Pons (tissue), 1 donor: ENCODE measurements at regions not wholly inside any gene's neighbourhood (a gene's known extent, or its start where the extent isn't known, plus 50 kb on each side); places are given as distances from the start of the nearest gene placed in this dataset.
A peak's percentile ranks its signal among the peaks of the same experiment; 100 is the strongest.
"Not testable (repeated sequence)": the region's sequence is repeated elsewhere in the genome, so short reads cannot be mapped to it uniquely, and the experiment has no call there.

Source experiments
- DNase-seq: peaks from one replicate; pipeline ENCODE4 v3.0.0-alpha.2; 2016; ENCODE audit warnings: low spot score

DNA sequence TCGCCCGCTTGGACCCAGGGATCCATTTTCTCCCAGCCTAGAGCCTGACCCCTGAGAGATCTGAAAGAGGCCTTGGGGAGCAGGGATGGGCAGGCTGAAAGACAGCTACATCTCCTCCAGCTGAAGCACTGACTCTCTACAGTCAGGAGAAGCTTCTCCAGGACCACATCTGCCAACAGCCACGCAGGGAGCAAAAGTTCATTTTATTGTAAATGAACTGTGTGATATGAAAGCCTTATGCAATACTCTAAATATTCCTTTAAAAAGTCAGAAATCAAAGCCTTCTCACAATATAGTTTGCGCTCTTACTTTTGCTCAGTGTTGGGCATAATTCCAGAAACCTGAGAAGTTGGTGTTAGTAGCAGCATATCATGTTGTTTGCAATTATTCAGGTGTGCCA, 428.9 kb upstream of the RAB6C start:
- DNase-seq = no peak

DNA sequence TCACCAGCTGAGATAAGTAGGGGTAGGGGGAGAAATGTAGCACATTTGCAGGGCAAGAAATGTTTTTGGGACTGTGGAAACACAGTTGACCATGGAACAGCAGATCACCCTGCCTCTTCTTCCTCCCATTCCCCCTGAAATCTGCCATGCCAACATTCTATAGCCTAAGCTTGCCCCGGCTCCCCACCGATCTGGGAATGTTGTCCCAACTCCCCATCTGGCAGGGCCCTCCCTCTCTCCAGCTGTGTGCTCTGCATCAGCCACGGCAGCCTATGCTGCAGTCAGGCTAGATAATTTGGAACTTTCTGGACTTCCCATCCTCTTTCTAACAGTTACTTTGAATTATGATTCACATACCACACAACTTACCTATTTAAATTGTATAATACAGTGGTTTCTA, 425.1 kb upstream of the RAB6C start:
- no peak for DNase-seq

- no peak for DNase-seq
Measured at GRCh38 chr2:129559101-129559500, 420.4 kb upstream of the RAB6C start.

GRCh38 chr2:129565551-129566109, 413.8 kb upstream of the RAB6C start:
- DNase-seq = peak; percentile 47

DNA sequence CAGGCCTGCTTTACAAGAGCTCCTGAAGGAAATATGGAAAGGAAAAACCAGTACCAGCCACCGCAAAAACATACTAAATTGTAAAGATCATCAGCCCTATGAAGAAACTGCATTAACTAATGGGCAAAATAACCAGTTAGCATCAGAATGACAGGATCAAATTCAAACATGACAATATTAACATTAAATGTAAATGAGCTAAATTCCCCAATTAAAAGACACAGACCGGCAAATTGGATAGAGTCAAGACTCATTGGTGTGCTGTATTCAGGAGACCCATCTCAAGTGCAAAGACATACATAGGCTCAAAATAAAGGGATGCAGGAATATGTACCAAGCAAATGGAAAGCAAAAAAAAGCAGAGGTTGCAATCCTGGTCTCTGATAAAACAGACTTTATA, 408.7 kb upstream of the RAB6C start:
- not testable (repeated sequence) for DNase-seq

DNA sequence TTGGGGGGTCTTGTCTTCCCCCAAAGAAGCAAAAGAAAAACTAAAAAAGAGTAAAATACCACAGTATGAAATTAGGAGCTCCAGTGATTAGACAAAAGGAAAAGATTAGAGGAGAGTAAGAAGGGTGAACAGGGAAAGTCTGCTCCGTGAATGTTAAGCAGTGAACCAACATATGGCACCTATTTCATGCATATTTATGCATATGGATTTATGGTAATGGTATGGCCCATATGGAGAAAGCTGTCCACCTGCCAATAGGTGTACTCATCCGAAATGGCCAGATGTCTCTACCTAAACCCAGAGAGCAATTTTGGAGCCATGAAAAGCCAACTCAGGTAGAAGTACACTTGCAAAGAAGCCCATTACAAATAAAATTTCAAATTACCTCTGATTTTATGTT, 404.0 kb upstream of the RAB6C start:
- DNase-seq = no peak

DNA sequence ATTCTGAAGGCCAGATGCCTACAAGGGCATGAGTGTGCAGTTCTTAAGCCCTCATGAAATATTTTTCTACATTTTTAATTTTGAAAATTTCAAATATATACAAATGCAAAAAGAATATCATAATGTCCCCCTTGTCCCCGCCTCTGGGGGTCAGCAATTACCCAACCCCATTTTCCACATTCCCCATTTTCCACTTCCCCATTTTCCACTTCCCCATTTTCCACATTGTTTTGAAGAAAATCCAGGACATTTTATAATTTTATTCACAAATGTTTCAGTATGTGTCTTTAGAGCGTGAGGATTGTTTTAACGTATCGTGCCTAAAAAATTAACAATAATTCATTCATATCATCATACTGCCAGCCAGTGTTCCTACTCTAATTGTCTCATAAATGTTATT, 403.6 kb upstream of the RAB6C start:
- no peak for DNase-seq

- no peak for DNase-seq
Measured at GRCh38 chr2:129580001-129580400, 399.5 kb upstream of the RAB6C start.

- DNase-seq = no peak
Measured at GRCh38 chr2:129585760-129586159, 393.7 kb upstream of the RAB6C start.

DNA sequence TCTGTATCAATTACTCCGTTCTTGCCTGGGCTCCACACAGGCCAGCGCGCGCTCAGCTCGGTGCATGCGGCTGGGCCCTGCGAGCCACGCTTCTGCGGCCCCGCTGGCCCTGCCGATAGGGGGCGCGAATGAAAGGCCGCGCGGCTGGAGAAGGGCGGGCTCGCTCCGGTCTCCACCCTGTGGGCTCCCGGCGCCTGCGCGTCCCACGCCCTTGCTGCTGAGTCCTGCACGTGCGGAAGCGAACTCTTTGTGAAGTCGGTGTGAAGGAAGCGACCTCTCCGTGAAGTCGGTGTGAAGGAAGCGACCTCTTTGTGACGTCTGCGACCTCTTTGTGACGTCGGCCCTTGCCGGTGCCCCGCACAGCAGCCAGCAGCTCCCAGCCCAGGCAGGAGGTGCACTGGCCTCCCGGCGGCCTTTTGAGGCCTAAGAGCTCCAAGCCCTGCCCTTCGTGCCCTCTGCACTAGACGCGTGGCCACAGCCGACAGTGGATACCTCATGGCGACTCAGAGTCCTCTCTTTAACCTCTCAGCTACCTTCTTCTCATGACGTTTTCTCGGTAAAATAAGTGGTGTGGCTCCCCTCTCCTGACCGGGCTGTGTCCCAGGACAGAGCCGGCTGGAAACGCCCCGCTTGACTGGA, 391.9 kb upstream of the RAB6C start:
- DNase-seq = no peak

DNA sequence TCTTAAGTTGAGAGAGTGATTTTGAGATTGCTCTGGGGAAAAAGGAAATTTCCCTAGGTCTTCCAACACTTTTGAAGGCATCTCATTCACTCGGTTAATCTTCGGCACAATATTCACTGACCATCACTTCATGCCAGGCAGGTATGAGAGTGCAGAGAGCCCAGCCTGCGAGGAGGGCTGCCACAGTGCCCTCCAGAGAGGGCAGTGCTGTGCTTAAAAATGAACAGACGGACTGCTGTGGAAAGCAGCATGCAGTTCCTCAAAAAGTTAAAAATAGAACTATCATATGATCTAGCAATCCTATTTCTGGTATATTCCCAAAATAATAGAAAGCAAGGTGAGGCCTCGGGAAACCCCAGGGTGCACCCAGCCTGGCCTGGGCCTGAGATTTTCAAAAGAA, 374.9 kb upstream of the RAB6C start:
- DNase-seq = peak; percentile 31

GRCh38 chr2:129605646-129606045, 373.8 kb upstream of the RAB6C start:
- DNase-seq = peak; percentile 51

DNA sequence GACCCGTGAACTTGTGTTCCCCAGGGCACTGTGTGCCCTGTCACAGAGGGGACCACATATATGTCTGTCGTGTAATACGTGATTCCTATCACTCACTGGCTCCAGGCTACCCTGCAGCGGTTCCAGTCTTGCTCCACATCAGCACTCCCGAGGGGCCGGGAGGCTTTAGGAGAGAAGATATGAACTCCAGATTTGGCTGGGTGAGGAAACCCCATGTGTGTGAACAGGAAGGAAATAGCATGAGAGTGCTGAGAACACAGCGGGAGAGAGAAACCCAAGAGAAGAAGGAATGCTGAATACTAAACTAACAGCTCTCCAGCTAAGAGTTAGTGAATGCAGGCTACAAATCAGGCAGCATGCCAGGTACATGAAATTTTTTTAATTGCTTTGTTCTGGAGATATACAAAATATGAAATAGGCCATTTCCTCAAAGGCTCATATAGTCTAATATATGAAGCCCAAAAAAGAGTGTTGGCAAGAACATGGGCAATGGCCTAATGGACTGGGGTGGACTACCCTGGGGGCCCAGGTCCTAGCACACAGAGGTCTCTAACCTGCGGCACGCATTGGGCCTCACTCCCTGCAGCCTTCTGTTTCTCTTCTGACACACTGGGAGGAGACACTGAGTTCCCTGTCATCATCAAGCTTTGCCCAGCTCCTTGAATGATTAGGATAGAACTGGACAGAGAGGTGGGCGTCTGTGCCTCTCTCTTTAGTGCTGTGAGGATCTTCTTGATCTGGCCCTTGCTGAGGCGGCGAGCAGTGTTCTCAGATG, 372.8 kb upstream of the RAB6C start:
- peak; percentile 37 for DNase-seq

DNA sequence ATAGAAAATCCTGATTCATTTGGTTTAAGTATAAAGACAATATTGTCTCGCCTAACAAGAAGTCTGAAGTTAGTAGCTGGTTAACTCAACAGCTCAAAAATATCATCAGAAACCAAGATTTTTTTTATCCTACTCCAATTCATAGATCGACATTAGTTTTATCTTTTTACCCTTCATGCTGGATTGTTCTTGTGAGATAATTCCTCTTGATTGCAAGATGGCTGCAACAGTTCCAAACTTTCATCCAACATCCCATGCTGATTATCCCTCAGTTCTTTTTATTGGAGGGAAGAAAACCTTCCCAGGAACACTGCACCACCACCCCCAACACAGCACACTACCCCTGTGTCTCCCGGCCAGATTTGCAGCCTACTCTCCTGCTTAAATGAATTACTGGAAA, 370.2 kb upstream of the RAB6C start:
- no peak for DNase-seq

DNA sequence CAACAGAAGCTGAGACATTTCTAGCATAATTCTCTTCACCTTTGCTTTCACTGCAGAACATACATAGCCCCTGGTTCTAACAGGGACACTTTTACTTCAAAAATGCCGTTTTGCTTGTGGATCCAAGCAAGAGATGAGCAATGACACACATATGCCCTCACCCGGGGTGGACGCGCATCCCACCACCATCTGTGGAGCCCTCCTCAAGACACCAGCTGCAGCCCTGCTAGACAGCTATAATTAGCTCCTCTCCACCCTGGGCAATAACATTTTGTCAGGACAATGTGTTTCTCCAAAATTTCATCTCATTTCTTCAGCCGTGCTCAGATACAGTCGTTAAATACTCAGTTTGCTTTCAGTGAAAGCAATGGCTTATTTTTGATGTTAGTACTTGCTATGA, 368.7 kb upstream of the RAB6C start:
- DNase-seq = no peak

DNA sequence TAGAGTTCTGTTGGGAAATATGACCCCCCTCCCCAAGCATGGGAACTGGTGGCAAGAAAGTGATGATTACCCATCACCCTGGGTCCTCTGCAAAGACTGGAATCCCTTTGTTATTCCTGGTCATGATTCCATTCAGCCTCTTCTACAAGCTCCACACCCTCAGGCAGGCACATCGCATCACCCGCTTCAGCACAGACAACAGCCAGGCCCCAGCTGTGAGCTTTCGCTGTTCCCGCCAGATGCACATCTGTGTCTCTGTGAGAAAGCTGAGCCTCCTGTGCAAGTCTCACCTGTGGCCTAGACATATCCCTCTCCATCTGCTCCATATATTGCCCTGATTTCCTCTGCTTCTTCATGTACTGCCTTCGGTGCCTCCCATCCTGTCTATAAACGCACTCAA, 368.0 kb upstream of the RAB6C start:
- no peak for DNase-seq

DNA sequence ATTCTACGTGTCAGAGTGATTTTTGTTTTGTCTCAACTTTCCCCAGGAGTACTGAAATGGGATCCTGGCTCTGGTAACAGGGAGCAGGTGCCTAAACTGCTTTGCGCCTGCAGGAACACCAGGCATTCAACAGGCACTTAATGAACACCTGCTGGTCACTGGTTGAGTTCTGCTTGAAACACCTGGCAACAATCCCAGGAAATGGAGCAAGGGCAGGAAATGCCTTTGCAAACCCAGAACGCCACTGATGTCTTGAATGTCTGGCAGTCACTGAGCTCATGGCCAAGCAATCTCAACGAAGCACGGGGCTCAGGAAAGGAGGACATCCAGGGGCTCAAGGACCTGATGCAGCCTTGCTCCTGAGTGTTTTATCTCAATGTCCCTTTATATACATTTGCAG, 360.0 kb upstream of the RAB6C start:
- DNase-seq = no peak

DNA sequence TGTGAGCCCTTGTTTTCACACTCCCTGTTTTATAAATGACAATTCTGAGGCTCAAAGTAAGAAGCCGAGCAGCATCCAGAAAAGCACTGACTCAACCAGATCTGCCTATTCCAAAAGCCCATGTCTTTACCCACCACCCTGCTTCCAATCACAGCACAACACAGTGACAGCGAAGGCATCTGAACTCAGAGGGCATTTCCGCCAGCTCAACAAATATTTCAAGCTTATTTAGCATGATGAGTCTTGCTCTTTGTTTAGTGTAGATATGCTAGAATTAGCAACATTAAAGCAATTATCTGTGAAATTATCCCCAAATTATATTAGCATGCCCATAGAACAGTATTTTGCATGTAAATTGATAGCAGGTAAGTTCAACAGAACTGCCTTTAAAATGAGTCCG, 359.1 kb upstream of the RAB6C start:
- DNase-seq = no peak

GRCh38 chr2:129623783-129624182, 355.7 kb upstream of the RAB6C start:
- no peak for DNase-seq

DNA sequence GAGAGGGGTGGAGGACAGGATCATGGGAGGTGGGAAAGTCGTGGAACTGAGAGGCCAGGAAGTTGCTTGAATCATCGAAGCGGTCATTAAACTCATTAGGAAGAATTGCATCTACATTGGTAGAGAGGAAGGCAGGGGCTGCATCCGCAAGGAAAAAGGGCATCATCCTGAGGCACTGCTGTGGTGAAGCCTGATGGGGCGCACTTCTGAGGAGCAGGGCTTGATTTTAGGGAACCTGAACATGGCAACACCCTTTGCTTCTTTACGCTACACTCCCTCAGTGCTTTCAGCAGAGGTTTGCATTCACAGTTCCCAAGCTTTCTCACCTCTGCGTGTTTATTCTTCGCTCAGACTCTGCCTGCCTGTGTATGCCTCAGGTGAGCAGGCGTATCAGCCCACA, 352.0 kb upstream of the RAB6C start:
- no peak for DNase-seq

- DNase-seq = no peak
Measured at GRCh38 chr2:129636692-129637091, 342.8 kb upstream of the RAB6C start.

- no peak for DNase-seq
Measured at GRCh38 chr2:129641371-129641770, 338.1 kb upstream of the RAB6C start.

GRCh38 chr2:129642526-129643043, 336.9 kb upstream of the RAB6C start:
- DNase-seq = no peak
